ENCODE measurements at regions not wholly inside any gene's neighbourhood (a gene's known extent, or its start where the extent isn't known, plus 50 kb on each side); places are given as distances from the start of the nearest gene placed in this dataset.

GRCh38 chr7:13518738-13519137 lies 470.7 kb downstream of the ETV1 start:
- DNase-seq, result no peak

GRCh38 chr7:13524076-13524475 lies 465.4 kb downstream of the ETV1 start:
- no peak for DNase-seq

DNA sequence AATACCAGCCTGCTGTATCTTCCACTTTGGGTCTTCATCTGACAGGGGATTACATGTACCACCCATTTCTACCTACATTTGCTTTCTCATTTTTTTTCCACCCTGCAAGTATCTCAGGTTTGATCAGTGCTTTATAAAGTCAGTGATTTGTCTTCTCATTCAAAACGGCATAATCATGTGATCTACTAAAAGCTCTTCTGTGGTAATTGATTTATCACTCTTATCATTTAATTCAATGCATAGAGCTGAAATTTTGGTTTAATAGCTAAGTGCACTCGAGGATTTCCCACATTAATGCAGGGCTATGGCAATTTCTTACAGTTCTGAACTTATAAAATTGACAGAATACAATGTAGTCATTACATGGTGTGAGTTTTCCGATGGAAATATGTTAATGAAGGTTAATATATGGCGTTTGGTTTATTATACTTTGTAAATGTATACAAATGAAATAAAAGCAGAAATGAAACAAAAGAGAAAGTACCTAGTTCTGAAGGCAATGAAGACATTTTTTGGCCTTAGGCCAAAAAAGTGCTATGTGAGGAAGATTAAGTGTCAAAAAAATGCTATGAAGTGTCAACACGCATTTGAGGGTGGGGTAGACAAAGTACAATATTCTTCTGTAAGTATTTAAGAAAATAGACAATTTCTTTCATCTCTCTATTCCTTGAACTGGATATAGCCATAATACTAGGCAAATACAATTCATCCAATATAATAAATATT lies 457.3 kb downstream of the ETV1 start:
- no peak for DNase-seq

DNA sequence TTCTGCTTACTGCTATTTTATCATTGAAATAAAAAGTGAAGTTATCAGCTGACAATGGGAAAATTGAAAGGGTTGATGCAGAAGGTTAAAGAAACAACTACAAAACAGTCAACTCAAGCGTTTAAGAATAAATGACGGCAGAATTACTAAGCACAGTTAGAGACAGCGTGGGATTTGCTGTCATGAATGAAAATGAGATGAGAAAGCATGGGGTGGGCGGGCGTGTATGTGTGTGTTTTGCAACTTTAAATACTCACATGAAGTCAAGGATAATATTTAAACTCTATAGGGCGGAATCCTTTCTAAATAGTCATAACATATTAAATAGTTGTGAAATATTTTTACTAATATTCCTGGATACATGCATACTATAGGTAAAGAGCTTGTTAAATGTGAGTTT lies 450.8 kb downstream of the ETV1 start:
- no peak for DNase-seq

DNA sequence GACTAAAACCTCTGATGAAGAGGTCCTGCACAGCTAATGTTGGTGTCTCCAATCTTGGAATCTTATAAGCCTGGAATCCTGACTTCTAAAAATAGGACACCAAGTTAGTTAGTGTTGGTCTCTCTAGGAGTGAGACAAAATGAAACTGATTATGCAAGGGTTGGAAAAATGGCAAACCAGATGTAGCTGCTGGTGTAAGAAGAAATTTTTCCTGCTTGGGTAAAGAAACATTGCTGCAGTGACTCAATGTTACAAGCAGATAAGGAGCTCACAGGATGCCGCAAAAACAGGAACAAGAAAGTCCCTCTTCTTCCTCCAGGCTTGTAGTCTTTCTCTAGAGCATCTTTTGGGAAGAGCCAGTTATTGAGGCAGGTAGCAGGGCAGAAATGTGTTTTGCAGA lies 449.0 kb downstream of the ETV1 start:
- no peak for DNase-seq

DNA sequence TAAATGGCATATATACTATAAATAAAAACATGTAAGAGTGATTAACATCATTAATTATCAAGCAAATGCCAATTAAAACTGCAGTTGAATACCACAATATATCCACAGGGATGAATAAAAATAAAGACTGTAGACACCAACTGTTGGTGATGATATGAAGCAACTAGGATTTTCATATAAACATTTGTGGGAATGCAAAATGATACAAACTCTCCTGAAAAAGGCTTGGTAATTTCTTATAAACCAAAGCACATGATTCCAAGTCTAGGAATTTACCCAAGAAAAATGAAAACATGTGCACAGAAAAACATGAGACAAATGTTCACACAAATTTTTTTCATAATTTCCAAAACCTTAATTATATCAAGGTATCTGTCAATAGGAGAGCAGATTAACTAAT lies 448.1 kb downstream of the ETV1 start:
- no peak for DNase-seq

GRCh38 chr7:13542451-13542850 lies 447.0 kb downstream of the ETV1 start:
- no peak for DNase-seq

- DNase-seq, result no peak
These were observed 438.0 kb downstream of the ETV1 start for GRCh38 chr7:13551503-13551902.

DNA sequence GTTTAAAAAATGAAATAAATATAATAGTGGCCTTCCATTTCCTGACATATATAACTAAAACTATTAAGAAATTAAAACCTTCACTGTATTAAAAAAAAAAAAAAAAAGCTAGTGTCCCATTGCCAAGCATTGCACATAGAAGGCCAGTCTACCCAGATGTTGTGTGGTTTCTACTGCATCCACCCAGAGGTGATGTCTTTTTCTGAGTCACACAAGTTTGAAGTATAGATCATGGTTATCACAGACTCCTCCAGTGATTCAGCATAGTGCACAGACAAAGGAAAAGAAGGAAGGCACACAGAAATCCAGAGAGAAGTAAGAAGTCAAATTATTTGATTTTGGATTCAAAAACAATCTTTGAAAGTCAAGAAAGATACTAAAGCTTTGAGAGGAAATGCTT lies 429.0 kb downstream of the ETV1 start:
- DNase-seq, result no peak

DNA sequence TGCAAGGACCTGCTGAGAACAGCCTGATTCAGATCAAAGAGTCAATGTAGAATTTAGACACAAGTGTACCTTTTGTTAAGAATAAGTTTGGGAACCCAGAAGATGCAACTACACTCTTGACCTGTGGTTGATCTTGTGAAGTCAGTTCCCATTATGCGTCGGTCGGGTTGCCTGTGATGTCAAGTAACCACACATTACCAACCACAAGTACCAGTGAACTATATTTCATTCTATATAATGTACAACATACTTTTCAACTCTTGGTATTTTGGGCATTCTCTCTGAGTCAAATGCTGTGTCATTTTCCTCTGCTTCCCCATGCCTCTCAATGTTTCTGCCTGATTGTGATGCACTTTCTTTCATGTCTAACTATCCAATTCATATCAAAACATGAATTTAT lies 426.2 kb downstream of the ETV1 start:
- DNase-seq, result no peak

DNA sequence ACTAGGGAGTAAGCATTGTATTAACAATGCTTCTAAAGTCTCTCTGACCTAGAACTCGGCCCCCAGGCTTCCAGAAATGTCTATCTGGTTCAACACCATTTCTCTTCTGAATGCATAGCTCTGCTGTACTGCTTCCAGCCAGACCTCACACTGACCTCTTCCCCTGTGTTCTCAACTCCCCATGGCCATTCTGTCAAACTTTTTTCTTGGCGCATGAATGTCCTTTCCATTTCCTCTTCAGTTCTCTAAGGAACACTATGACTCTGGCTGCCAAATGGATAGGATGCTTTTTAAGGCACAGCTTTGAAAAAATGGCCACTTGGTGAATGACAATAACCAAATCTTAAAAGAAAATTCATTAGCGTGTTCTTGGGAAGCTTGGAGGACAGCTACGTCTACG lies 425.8 kb downstream of the ETV1 start:
- no peak for DNase-seq

DNA sequence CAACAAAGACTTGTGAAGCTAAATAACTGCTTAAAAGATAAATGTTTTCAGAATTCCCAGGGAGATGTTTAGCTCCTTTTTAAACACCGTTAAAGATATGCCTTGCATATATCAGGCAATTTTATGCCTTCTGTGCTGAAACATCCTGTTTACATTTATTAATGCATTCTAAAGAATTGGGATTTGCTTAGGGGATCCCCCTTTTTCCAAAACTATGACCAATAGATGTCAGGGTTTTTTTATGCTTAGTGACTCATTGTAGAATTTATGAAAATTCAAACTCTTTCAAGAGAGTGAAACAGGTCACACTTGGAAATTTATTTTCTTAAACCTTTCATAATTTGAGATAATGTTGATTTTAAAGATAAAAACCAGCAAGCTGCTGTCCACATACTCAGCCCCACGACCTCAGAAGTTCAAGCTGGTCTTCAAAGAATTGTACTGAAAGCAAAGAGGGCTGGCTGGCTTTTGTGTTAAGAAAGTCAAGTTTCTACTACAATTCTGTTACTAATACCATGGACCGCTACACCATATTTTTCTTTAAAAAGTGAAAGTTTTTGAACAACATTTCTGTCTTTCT lies 411.8 kb downstream of the ETV1 start:
- DNase-seq, result no peak

DNA sequence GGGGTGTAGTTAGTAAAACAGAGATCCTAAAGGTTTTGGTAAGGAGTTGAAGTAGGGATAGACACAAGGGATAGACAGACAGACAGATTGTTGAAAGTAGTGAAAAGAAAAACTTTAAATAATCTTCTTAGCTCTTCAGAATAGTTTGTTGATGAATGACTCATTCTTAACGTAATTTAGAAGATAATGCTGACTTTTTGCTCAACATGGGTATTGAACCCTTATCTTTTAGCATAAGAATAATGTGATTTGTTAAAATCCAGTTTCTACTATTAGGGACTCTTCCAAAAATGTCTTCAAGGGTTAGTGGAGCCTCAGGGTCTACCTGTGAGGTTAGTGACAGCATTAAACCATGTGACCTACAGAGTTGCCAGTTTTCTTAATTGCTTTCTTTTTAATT lies 411.2 kb downstream of the ETV1 start:
- no peak for DNase-seq

DNA sequence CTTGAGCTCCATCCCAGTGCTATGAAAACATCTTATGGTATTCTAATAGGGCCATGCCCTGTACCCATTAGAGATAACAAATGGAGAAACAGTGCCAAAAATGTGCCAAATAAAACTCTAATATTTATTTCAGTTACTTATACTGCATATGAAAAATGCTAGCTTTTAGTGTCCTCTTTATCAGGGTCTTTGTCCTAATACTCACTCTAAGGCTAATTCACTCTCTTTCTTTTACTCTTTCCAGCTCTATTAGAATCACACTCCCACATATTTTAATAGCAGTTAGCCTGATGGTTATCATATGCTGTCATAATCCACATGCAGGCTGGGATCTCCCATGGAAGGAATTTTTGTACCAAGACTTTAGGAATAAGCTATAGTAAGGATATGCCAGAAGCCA lies 408.4 kb downstream of the ETV1 start:
- DNase-seq, result no peak

GRCh38 chr7:13593854-13594253 lies 395.6 kb downstream of the ETV1 start:
- DNase-seq, result no peak

DNA sequence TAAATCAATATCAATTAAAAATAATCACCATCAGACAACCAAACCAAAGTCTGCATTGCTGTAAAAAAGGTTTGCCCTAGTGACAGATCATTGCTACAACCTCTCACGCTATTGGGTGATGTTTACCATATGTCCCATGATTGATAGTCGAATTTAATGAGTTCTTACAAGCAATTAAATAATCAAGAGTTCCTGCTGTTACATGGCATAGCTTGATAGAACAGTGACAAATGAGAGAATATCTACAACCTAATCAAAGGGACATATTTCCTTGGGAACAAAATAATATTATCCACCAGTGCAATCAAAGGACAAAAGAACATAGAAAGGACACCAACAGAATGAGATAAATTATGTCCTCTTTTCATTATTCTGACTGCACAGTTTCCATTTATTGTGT lies 387.4 kb downstream of the ETV1 start:
- DNase-seq, result no peak

GRCh38 chr7:13603016-13603415 lies 386.4 kb downstream of the ETV1 start:
- DNase-seq, result no peak

DNA sequence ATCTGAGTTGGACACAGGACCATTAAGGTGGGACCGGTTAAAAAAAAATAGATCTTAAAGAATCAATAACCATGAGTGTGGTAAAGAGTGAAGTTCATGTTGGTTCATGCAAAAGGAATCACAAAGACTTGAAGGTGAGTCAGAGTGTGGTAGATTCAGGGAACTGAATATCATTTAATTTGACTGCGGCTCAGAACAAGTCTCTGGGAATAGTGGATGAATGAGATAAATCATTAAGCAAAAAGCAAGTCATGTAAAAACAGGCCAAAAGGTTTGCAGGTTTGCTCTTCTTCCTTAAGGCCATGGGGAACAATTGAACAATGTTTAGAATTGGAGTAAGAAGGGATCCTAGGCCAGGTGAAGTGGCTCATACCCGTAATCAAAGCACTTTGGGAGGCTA lies 385.8 kb downstream of the ETV1 start:
- DNase-seq, result no peak

DNA sequence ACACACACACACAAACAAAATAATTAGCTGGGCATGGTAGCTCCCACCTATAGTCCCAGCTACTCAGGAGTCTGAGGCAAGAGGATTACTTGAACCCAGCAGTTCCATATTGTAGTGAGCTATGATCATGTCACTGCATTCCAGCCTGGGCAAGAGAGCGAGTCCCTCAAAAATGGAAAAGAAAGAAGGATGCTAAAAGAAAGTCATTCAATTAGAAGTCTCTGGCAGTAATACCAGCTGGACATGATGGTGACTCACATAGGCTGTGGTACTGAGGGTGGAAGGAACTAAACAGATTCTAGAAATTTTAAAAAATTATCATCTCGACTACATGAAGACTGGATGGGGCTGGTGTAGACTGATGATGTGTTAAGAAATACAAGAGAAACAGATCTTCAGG lies 385.3 kb downstream of the ETV1 start:
- no peak for DNase-seq

DNA sequence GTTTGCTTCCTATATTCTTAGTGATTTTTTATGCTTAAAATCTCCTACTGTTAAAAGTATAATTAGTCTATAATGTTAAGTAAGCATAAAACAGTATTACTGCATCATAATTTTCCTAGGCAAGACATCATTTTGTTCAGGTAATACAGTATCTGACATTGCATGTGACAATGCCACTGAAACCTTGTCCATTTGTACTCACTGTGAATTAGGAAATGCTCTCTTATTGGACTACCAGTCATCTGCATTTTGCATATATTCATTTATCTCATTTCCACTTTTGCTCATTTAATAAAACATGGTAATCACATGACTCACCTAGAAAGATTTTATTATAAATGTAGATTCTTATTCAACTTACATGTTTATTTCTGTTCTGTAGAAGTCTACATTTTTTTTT lies 379.1 kb downstream of the ETV1 start:
- DNase-seq, result no peak

DNA sequence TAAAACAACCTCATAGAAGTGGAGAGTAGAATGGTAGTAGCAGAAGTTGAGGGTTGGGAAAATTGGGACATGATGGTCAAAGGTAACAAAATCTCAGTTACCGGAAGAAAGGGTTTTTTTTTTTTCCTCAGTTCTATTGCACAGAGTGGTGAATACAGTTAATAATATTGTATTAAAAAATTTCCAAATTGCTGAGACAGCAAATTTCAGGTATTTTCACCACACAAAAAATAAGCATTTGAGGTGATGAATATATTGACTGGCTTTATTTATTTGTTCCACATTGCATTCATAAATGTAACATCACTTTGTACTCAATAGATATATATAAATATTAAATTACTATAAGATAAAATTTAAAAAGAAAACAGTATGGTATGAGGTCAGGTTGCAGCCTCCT lies 373.8 kb downstream of the ETV1 start:
- no peak for DNase-seq

GRCh38 chr7:13627455-13627854 lies 362.0 kb downstream of the ETV1 start:
- DNase-seq, result no peak

DNA sequence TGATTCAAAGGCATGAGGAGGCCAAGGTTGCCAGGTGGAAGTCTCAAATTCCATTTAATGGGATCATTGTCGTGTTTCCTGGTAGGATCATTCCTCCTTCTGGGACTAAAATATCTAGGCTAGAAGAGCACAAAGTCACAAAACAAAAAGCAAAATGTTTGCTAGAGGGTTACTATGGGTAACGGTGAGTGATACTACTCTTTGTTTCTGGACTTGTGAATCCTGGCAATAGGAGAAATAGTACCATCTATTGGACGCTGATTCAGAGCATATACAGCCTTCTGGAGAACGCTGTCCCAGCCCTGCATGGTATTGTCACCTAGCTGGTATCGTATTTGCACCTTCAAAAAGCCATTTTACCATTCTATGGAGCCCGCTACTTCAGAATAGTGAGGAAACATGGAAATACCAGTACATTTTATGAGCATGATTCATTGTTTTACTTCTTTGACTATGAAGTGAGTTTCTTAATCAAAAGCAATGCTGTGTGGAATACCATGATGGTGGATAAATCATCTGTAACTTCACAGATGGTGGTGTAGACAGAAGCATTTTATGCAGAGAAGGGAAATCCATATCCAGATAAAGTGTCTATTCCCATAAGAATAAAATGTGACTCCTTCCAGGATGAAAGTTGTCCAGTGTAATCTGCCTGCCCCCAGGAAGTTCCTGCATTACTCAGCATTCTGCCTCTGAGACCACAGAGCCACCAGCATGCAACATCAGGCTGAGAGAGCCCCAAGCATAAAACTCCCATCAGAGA lies 361.0 kb downstream of the ETV1 start:
- no peak for DNase-seq

Data from stimulated activated CD4-positive, alpha-beta T cell treated with anti-CD3 and anti-CD28 coated beads, Interleukin-4, amount 100 ng/mL, for 24 hours (primary cell).